B cell (primary cell): ENCODE measurements at regions not wholly inside any gene's neighbourhood (a gene's known extent, or its start where the extent isn't known, plus 50 kb on each side); places are given as distances from the start of the nearest gene placed in this dataset.

Source experiments
- ATAC-seq: fragments of 200-7000 bp; cut with Tn5 transposase; one replicate; pipeline ENCODE4 v1.10.0; 2021; ENCODE audit warnings: low read depth, mild to moderate bottlenecking, moderate number of reproducible peaks, moderate library complexity
- CTCF ChIA-PET: fragments of 350-600 bp; sonication (Branson Sonifier 250); formaldehyde crosslinking; loops from one replicate; lab custom pipeline; 2021; ENCODE audit warnings: antibody characterized with exemption, inconsistent platforms; lab: Charles Lee
- POLR2A ChIA-PET: fragments of 350-600 bp; sonication (Branson Sonifier 250); formaldehyde crosslinking; loops from one replicate; lab custom pipeline; 2021; ENCODE audit warnings: antibody characterized with exemption; lab: Charles Lee
- DNase-seq: peaks from one replicate; pipeline ENCODE4 v3.0.0; 2013
- H2AFZ ChIP-seq: 2 replicates; pipeline ENCODE4 v1.6.1; 2012; ENCODE audit warnings: mild to moderate bottlenecking, low read depth, low read length; ENCODE audit not compliant: insufficient read depth, poor library complexity, severe bottlenecking
- H3K27ac ChIP-seq, 2 donors: 1 replicate in 1 of 2; 2 replicates in 1 of 2; pipeline ENCODE4 v1.5.1; 2012 to 2013; ENCODE audit warnings: low read length in 2 of 2, mild to moderate bottlenecking in 2 of 2, moderate library complexity in 1 of 2
- H3K27me3 ChIP-seq, 4 experiments: fragments of 200-600 bp in 1 of 4; sonication (generic) in 1 of 4; replicated peaks in 1 of 4; 1 replicate in 2 of 4; 2 replicates in 2 of 4; pipeline versions ENCODE4 v1.6.1 to v1.7.0; 2013 to 2016; ENCODE audit warnings: low read length in 3 of 4, mild to moderate bottlenecking in 2 of 4, mixed read lengths in 1 of 4, moderate library complexity in 1 of 4; ENCODE audit not compliant: insufficient read depth in 4 of 4, control insufficient read depth in 3 of 4; ENCODE audit errors: control extremely low read depth in 1 of 4
- H3K36me3 ChIP-seq, 2 experiments: replicated peaks in 1 of 2; 1 replicate in 1 of 2; 2 replicates in 1 of 2; pipeline versions ENCODE4 v1.6.1 to v1.7.1; 2013; ENCODE audit warnings: low read length in 1 of 2; ENCODE audit not compliant: insufficient read depth in 2 of 2, control insufficient read depth in 1 of 2; ENCODE audit errors: control extremely low read depth in 1 of 2, extremely low read depth in 1 of 2
- H3K4me1 ChIP-seq, 2 donors: fragments of 200-600 bp in 1 of 2; sonication (generic) in 1 of 2; 1 replicate in 1 of 2; 2 replicates in 1 of 2; pipeline versions ENCODE4 v1.5.1 to v1.6.1; 2013 to 2017; ENCODE audit warnings: low read length in 2 of 2; ENCODE audit not compliant: control insufficient read depth in 2 of 2, insufficient read depth in 2 of 2
- H3K4me2 ChIP-seq: replicated peaks from 2 replicates; pipeline ENCODE3; 2012; ENCODE audit warnings: mild to moderate bottlenecking, low read depth, low read length; ENCODE audit not compliant: poor library complexity, severe bottlenecking
- H3K4me3 ChIP-seq, 5 experiments: fragments of 200-600 bp in 1 of 5; sonication (generic) in 1 of 5; 1 replicate in 3 of 5; 2 replicates in 2 of 5; pipeline versions ENCODE4 v1.5.1 to v1.7.0; 2011 to 2016; ENCODE audit warnings: low read length in 4 of 5, mild to moderate bottlenecking in 4 of 5, low read depth in 2 of 5, control low read depth in 1 of 5, moderate library complexity in 1 of 5; ENCODE audit not compliant: insufficient read depth in 1 of 5; ENCODE audit errors: control extremely low read depth in 1 of 5, extremely low read depth in 1 of 5
- H3K79me2 ChIP-seq: fragments of 200-600 bp; sonication (generic); one replicate; pipeline ENCODE4 v1.6.0; 2016; ENCODE audit warnings: low read length; ENCODE audit not compliant: control insufficient read depth, insufficient read depth
- H3K9ac ChIP-seq: fragments of 200-600 bp; sonication (generic); 2 replicates; pipeline ENCODE4 v1.6.1; 2017; ENCODE audit warnings: mild to moderate bottlenecking, low read length, moderate library complexity
- H3K9me3 ChIP-seq, 3 donors: one replicate each; pipeline versions ENCODE4 v1.6.1 to v1.7.1; 2013; ENCODE audit warnings: low read length in 2 of 3; ENCODE audit not compliant: control insufficient read depth in 2 of 3, insufficient read depth in 1 of 3; ENCODE audit errors: control extremely low read depth in 1 of 3
- H4K20me1 ChIP-seq: 2 replicates; pipeline ENCODE4 v1.6.0; 2012; ENCODE audit warnings: mild to moderate bottlenecking, low read length; ENCODE audit not compliant: insufficient read depth, control insufficient read depth, poor library complexity, severe bottlenecking
- H3K27ac Mint-ChIP-seq: one replicate; pipeline ENCODE4 v1.8.0; 2021; ENCODE audit warnings: mixed read lengths
- H3K27me3 Mint-ChIP-seq: one replicate; pipeline ENCODE4 v1.8.0; 2021; ENCODE audit warnings: mixed read lengths
- H3K4me1 Mint-ChIP-seq: one replicate; pipeline ENCODE4 v1.8.0; 2021; ENCODE audit warnings: mixed read lengths
- H3K4me3 Mint-ChIP-seq: one replicate; pipeline ENCODE4 v1.8.0; 2021; ENCODE audit warnings: mixed read lengths
- H3K9me3 Mint-ChIP-seq: one replicate; pipeline ENCODE4 v1.8.0; 2022; ENCODE audit warnings: mixed read lengths; ENCODE audit not compliant: insufficient read depth
- CTCF ChIP-seq: fragments of 200-600 bp; IDR thresholded peaks from one replicate; pipeline ENCODE4 v1.8.0; 2022; ENCODE audit warnings: antibody characterized with exemption, mild to moderate bottlenecking
- EZH2 ChIP-seq: IDR thresholded peaks from 2 replicates; pipeline ENCODE4 v1.6.1; 2012; ENCODE audit warnings: borderline replicate concordance, low read depth, mild to moderate bottlenecking, moderate library complexity, low read length; ENCODE audit not compliant: insufficient read depth, poor library complexity, severe bottlenecking
- WGBS: methylation state at CpG from one replicate; pipeline ENCODE4 v1.1.5; 2013; ENCODE audit warnings: missing lambda C conversion rate; ENCODE audit not compliant: insufficient coverage; 5-methylcytosine and 5-hydroxymethylcytosine counted together
- intact Hi-C: fragments of 100-400 bp; cut with micrococcal nuclease; formaldehyde crosslinking; loops from one replicate; pipeline ENCODE4 v1.10.0; 2022

DNA sequence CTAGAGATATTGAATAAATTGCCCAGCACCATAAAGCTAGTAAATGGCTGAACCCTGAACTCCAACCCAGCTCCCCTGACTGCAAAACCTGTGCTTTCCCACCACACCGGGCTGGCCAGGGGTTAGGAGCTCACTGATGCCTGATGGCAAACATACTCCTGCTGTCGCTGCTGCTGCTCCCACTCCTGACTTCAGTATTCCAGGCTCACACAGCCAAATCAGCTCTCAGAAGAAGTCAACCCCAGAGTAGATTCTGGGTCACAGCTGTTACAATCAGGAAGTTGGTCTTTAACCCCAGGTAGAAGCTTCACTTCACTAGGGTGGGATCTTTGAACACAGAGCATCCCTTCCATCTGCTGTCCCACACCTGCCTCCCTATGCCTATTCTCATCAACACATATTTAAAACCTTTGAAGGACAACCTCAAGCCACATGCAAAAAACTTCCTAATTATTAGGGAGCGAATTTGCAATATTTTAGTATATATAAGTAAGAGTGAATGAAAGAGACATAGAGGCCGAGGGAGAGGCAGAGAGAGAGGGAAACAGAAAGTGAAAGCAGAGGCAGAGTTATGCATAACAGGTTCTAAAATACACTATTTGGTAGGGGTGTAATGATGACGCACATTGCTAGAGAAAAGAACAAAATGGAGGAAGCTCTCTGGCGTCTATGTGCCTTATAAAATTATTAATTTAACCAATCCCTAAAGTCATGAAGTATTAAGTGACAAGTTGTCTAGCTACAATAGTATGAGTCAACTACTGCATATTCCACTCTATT is 99.4 kb upstream of the SERP2 start:
- peak; percentile 82 for DNase-seq
- Histone ChIP-seq H3K79me2 (no peaks in the 10 kb centered on the region), H4K20me1 (no peaks in the 10 kb centered on the region), H2AFZ (peak overlapping the region; percentile 74), H3K9ac (peak overlapping the region; percentile 24), H3K27ac (peak overlapping the region; percentile 74 to 83), H3K36me3 (no peaks in the 10 kb centered on the region), H3K9me3 (no peaks in the 10 kb centered on the region), H3K4me2 (peak overlapping the region; percentile 56), H3K4me3 (peak overlapping the region in 3 of 5 experiments; percentile 31 to 38 (median 35)), H3K4me1 (peaks cover 29 to 44% of the 10 kb centered on the region in 2 donors), H3K27me3 (no peaks in the 10 kb centered on the region)
- peak overlapping the region; percentile 65 for H3K4me3 Mint-ChIP-seq
- ChIA-PET CTCF (interaction anchor here (0.7 to 1.6 kb wide), 5 partner anchors 15 to 222 kb away, joined by 3 to 5 read pairs (median 5); no protein-coding TSS in a partner anchor), POLR2A (interaction anchor here (0.8 to 2.6 kb wide), 2 partner anchors 11 to 15 kb away, joined by 3 to 9 read pairs; no protein-coding TSS in a partner anchor)
- H3K27me3 Mint-ChIP-seq, result no peaks in the 10 kb centered on the region
- peaks cover 40% of the 10 kb centered on the region for H3K4me1 Mint-ChIP-seq
- H3K27ac Mint-ChIP-seq, result peak overlapping the region; percentile 85
- intact Hi-C loops, result loop anchor here (1.0 to 10.0 kb wide), 6 partner anchors 15 to 1999 kb away; partner anchors contain the start of genes AKAP11, EPSTI1 and TSC22D1
- no peaks in the 10 kb centered on the region for H3K9me3 Mint-ChIP-seq
- TF ChIP-seq CTCF, result no peak
- TF ChIP-seq EZH2, result no peak
- WGBS, result 67% methylated on average over 1 of the region's 6 CpGs
- peak; percentile 84 for ATAC-seq
